SK-N-SH (cell line): ENCODE measurements at regions not wholly inside any gene's neighbourhood (a gene's known extent, or its start where the extent isn't known, plus 50 kb on each side); places are given as distances from the start of the nearest gene placed in this dataset.

Experiments used
- EZH2phosphoT487 ChIP-seq: fragments of 200-600 bp; sonication (generic); IDR thresholded peaks from 2 replicates; pipeline ENCODE4 v1.6.1; 2017; ENCODE audit warnings: low read depth, mixed run types, mild to moderate bottlenecking, antibody characterized with exemption, moderate library complexity, borderline replicate concordance
- NFIC ChIP-seq: IDR thresholded peaks from 2 replicates; pipeline ENCODE4 v1.4.0; 2012; ENCODE audit warnings: borderline replicate concordance
- POLR2AphosphoS5 ChIP-seq: IDR thresholded peaks from 2 replicates; pipeline ENCODE4 v1.6.1; 2012; ENCODE audit warnings: low read depth, low read length
- YY1 ChIP-seq: IDR thresholded peaks from 2 replicates; pipeline ENCODE4 v1.4.0; 2012; ENCODE audit warnings: low read depth, mild to moderate bottlenecking
- TF ChIP-seq, protein P1 (sequence below): fragments of 200-600 bp; sonication (generic); IDR thresholded peaks from 2 replicates; pipeline ENCODE4 v1.6.1; 2017; ENCODE audit warnings: antibody characterized with exemption, mild to moderate bottlenecking, moderate library complexity

DNA sequence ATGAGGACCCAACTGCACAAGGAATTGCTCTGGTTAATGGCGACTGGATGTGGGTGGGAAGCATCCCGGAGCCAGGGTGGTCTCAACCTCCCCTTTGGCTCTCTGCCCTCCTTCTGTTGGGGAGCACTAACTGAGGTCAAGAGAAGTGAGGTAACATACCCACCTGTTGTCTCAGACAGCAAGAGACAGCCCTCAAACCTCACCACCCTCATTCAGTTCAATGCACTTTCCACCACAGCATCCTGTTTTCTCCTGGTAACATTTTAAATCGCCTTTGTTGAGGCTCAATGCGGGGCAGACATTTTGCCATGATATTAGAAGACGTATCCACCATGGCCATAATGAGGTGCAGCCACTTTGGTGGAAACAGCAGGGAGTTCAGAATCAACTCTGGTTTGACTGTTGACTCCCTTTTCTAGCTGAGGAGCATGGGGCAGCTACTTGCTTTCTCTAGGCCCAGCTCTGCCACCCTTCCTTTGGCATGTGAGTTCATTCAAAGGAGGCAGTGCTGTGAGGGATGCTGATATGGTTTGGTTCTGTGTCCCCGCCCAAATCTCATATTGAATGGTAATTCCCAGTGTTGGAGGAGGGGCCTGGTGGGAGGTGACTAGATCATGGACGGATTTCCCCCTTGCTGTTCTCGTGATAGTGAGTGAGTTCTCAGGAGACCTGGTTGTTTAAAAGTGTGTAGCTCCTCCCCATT lies 338.6 kb downstream of the PCNX1 start:
- TF ChIP-seq POLR2AphosphoS5 (no peak), YY1 (no peak), EZH2phosphoT487 (no peak), NFIC (no peak)
- TF ChIP-seq, protein P1, sequence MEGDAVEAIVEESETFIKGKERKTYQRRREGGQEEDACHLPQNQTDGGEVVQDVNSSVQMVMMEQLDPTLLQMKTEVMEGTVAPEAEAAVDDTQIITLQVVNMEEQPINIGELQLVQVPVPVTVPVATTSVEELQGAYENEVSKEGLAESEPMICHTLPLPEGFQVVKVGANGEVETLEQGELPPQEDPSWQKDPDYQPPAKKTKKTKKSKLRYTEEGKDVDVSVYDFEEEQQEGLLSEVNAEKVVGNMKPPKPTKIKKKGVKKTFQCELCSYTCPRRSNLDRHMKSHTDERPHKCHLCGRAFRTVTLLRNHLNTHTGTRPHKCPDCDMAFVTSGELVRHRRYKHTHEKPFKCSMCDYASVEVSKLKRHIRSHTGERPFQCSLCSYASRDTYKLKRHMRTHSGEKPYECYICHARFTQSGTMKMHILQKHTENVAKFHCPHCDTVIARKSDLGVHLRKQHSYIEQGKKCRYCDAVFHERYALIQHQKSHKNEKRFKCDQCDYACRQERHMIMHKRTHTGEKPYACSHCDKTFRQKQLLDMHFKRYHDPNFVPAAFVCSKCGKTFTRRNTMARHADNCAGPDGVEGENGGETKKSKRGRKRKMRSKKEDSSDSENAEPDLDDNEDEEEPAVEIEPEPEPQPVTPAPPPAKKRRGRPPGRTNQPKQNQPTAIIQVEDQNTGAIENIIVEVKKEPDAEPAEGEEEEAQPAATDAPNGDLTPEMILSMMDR, result no peak
